CD8-positive, alpha-beta memory T cell (primary cell): ENCODE measurements at regions not wholly inside any gene's neighbourhood (a gene's known extent, or its start where the extent isn't known, plus 50 kb on each side); places are given as distances from the start of the nearest gene placed in this dataset.

ENCODE experiments used
- CTCF ChIA-PET: fragments of 350-600 bp; sonication (Branson Sonifier 250); formaldehyde crosslinking; loops from one replicate; lab custom pipeline; 2021; ENCODE audit warnings: antibody characterized with exemption; lab: Charles Lee
- POLR2A ChIA-PET: fragments of 350-600 bp; sonication (Branson Sonifier 250); formaldehyde crosslinking; loops from one replicate; lab custom pipeline; 2021; ENCODE audit warnings: antibody characterized with exemption; lab: Charles Lee
- DNase-seq, 5 donors: peaks; one replicate each; pipeline versions ENCODE4 v3.0.0 to v3.0.0-alpha.2; 2020 to 2022; ENCODE audit warnings: mixed read lengths in 1 of 5
- H3K27ac ChIP-seq: one replicate; pipeline ENCODE4 v1.7.0; 2013; ENCODE audit warnings: low read depth, mild to moderate bottlenecking, low read length, moderate library complexity
- H3K27me3 ChIP-seq: 2 replicates; pipeline ENCODE4 v1.7.0; 2013; ENCODE audit warnings: low read length, mild to moderate bottlenecking; ENCODE audit not compliant: insufficient read depth, poor library complexity, severe bottlenecking
- H3K36me3 ChIP-seq: 2 replicates; pipeline ENCODE4 v1.7.0; 2013; ENCODE audit warnings: mild to moderate bottlenecking, low read length, moderate library complexity; ENCODE audit not compliant: insufficient read depth
- H3K4me1 ChIP-seq: 2 replicates; pipeline ENCODE4 v1.7.0; 2013; ENCODE audit warnings: mild to moderate bottlenecking, low read length, moderate library complexity; ENCODE audit not compliant: insufficient read depth
- H3K4me3 ChIP-seq: 2 replicates; pipeline ENCODE4 v1.7.0; 2013; ENCODE audit warnings: mild to moderate bottlenecking, low read length
- H3K9me3 ChIP-seq: 2 replicates; pipeline ENCODE4 v1.7.0; 2013; ENCODE audit warnings: mild to moderate bottlenecking, low read length
- H3K27ac Mint-ChIP-seq, 8 donors: one replicate each; pipeline ENCODE4 v1.8.0; 2020 to 2021; ENCODE audit warnings: mixed read lengths in 8 of 8, mild to moderate bottlenecking in 6 of 8, inconsistent platforms in 3 of 8, moderate library complexity in 3 of 8
- H3K27me3 Mint-ChIP-seq, 2 donors: one replicate each; pipeline ENCODE4 v1.8.0; 2020 to 2021; ENCODE audit warnings: mixed read lengths in 2 of 2, mild to moderate bottlenecking in 1 of 2, moderate library complexity in 1 of 2
- H3K36me3 Mint-ChIP-seq, 3 donors: one replicate each; pipeline ENCODE4 v1.8.0; 2020 to 2021; ENCODE audit warnings: mixed read lengths in 3 of 3, inconsistent platforms in 1 of 3, mild to moderate bottlenecking in 1 of 3
- H3K4me1 Mint-ChIP-seq, 3 donors: one replicate each; pipeline ENCODE4 v1.8.0; 2020 to 2021; ENCODE audit warnings: mixed read lengths in 3 of 3, inconsistent platforms in 1 of 3, mild to moderate bottlenecking in 1 of 3
- H3K4me3 Mint-ChIP-seq, 7 donors: one replicate each; pipeline ENCODE4 v1.8.0; 2020 to 2021; ENCODE audit warnings: mixed read lengths in 7 of 7, mild to moderate bottlenecking in 6 of 7, moderate library complexity in 4 of 7, inconsistent platforms in 2 of 7
- H3K9me3 Mint-ChIP-seq, 5 donors: one replicate each; pipeline ENCODE4 v1.8.0; 2020 to 2022; ENCODE audit warnings: mixed read lengths in 5 of 5, mild to moderate bottlenecking in 3 of 5, moderate library complexity in 2 of 5, inconsistent platforms in 1 of 5

DNA sequence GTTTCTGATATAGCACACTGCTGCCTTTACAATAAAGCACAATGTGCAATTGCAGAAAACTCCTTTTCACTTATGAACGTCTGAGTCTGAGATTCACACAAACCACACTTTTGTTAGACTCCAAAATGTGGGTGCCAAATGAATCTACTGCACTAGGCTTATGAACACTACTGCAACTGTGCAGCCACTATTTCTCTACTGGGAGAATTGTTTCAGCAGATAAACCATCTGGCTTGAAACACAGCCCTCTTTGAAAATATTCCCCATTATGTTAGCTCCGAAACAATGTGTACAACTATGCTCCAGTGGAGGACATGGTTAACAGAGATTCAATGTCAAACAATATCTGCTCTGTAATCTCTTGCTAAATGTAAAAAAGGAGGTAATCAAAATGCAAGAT is 188.7 kb upstream of the ZEB2 start:
- no peak for DNase-seq
- H3K4me3 Mint-ChIP-seq: no peak overlapping the region
- no peaks in the 10 kb centered on the region for H3K27me3 ChIP-seq
- no peaks in the 10 kb centered on the region for H3K4me1 Mint-ChIP-seq
- no peaks in the 10 kb centered on the region for H3K9me3 Mint-ChIP-seq
- no peaks in the 10 kb centered on the region for H3K9me3 ChIP-seq
- H3K4me3 ChIP-seq: no peak overlapping the region
- no peaks in the 10 kb centered on the region for H3K36me3 Mint-ChIP-seq
- no peak overlapping the region for H3K27ac Mint-ChIP-seq
- ChIA-PET POLR2A (no interaction called here), CTCF (no interaction called here)
- H3K4me1 ChIP-seq: no peaks in the 10 kb centered on the region
- no peak overlapping the region for H3K27ac ChIP-seq
- H3K36me3 ChIP-seq: no peaks in the 10 kb centered on the region
- H3K27me3 Mint-ChIP-seq: peaks cover 3 to 23% of the 10 kb centered on the region in 2 donors

DNA sequence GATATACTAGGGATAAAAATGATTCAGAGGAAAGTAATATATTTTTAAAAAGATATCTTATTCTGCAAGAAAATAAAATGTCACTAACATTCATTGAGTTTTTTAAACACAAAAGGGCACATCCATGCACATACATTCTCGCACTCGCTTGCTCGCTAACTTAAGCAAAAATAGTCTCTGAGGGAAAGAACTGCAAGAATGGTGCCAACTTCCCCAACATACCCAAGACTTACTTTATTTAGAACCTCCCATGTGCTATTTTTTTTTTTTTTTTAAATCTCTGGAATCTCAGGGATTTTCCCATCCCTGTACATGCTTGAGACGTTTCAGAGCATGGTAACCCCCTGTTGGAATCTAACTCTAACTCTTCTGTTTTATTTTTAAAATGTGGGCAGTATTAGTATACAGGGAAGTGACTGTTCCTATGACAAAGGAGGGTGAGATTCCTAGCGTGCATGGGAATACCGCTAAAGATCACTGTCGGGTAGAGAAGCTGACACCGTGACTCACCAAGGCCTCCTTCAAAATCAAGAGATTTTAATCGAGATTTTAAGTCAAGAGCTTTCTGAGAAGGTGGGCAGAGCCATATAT is 187.9 kb upstream of the ZEB2 start:
- Histone ChIP-seq H3K9me3 (no peaks in the 10 kb centered on the region), H3K4me3 (no peak overlapping the region), H3K27ac (no peak overlapping the region), H3K27me3 (no peaks in the 10 kb centered on the region), H3K4me1 (no peaks in the 10 kb centered on the region), H3K36me3 (no peaks in the 10 kb centered on the region)
- H3K27me3 Mint-ChIP-seq: peaks cover 3 to 23% of the 10 kb centered on the region in 2 donors
- no peaks in the 10 kb centered on the region for H3K36me3 Mint-ChIP-seq
- H3K4me1 Mint-ChIP-seq: no peaks in the 10 kb centered on the region
- CTCF ChIA-PET: no interaction called here
- H3K4me3 Mint-ChIP-seq: no peak overlapping the region
- H3K27ac Mint-ChIP-seq: no peak overlapping the region
- POLR2A ChIA-PET: no interaction called here
- no peaks in the 10 kb centered on the region for H3K9me3 Mint-ChIP-seq
- DNase-seq: no peak

DNA sequence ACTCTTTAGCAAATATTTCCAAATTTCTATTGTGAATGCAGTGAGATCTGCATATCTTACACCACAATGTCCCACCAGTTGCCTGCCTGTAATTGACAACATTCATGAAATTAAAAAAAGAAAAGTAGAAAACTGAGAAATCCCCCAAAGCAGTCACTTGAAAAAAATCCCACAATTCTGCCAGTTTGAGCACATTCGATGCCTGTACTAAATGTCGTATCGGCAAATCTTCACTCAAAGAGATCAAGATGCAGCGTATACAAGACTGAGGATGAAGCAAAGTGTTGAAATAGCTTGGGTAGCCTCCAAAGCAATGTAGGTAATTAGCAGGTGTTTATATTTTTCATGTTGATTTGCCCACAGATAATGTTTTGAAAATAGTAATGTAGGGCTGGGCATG is 186.7 kb upstream of the ZEB2 start:
- no peaks in the 10 kb centered on the region for H3K27me3 ChIP-seq
- H3K27ac Mint-ChIP-seq: no peak overlapping the region
- H3K4me3 Mint-ChIP-seq: no peak overlapping the region
- DNase-seq: no peak
- no peaks in the 10 kb centered on the region for H3K36me3 Mint-ChIP-seq
- H3K27me3 Mint-ChIP-seq: peaks cover 3 to 23% of the 10 kb centered on the region in 2 donors
- H3K9me3 ChIP-seq: no peaks in the 10 kb centered on the region
- H3K4me3 ChIP-seq: no peak overlapping the region
- no peaks in the 10 kb centered on the region for H3K4me1 ChIP-seq
- H3K9me3 Mint-ChIP-seq: no peaks in the 10 kb centered on the region
- H3K4me1 Mint-ChIP-seq: no peaks in the 10 kb centered on the region
- ChIA-PET CTCF (no interaction called here), POLR2A (no interaction called here)
- H3K27ac ChIP-seq: no peak overlapping the region
- no peaks in the 10 kb centered on the region for H3K36me3 ChIP-seq

DNA sequence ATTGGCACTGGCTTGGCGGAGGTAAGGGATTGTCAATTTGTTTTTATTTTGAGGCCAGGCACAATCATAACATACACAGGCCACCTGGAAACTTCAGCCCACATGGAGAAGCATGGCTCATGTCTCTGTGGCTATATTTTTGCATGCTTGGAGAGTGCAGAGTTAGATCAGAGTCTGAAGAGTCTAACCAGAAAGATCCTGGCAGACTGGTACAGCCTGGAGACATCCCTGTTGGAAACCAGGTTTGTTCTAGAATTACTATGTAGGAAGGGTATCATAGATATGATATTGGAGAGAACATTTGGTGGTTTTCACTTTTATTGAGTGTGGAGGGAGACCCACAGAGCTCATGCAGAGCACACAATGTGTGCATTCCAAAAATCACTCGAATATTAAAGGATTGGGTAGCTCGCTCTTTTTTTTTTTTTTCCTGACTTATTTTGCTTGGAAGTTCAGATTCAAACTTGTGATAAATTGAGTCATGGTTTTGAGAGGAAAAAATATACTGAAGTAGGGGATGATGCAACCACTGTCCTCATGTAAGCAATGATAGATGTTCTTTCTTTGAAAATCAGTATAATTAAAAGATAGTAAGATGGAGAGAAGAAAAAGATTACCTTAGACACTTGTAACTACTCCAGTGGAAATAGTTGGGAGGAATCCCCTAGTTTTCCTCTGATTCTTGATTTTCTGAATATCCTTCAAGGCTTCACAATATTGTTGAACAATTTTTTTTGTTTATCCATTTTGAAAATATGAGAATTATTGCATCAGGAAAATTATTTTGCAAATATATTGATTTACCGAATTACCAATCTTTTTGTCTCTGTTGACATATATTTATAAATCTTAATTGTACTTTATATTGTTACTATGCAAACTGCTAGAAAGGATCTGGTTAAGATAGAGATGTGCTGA is 185.7 kb upstream of the ZEB2 start:
- H3K27ac Mint-ChIP-seq: no peak overlapping the region
- POLR2A ChIA-PET: no interaction called here
- DNase-seq: no peak
- no peaks in the 10 kb centered on the region for H3K4me1 ChIP-seq
- H3K27me3 Mint-ChIP-seq: peaks cover 3 to 23% of the 10 kb centered on the region in 2 donors
- no peak overlapping the region for H3K27ac ChIP-seq
- H3K36me3 ChIP-seq: no peaks in the 10 kb centered on the region
- H3K36me3 Mint-ChIP-seq: no peaks in the 10 kb centered on the region
- no peaks in the 10 kb centered on the region for H3K27me3 ChIP-seq
- H3K4me3 Mint-ChIP-seq: peak overlapping the region in 1 of 7 donors; percentile 3
- H3K9me3 Mint-ChIP-seq: no peaks in the 10 kb centered on the region
- no peaks in the 10 kb centered on the region for H3K4me1 Mint-ChIP-seq
- CTCF ChIA-PET: no interaction called here
- no peak overlapping the region for H3K4me3 ChIP-seq
- no peaks in the 10 kb centered on the region for H3K9me3 ChIP-seq

DNA sequence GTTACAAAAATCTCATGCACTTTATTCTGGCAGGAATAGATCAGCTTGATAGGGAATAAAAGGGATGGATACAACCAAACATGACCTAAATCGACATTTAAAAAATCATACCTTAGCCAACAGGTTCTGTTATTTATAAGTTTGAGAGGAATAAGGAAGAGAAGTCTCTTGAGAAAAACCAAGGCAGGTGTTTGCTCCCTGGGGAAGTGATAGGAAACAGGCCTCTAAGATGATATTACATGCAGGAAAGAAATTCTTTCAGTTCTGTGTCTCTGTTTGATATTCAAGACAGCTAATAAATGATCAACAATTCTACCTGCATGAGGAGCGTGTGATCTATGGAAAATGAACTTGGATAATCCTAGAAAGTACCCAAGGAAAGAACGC is 184.8 kb upstream of the ZEB2 start:
- H3K27me3 ChIP-seq: no peaks in the 10 kb centered on the region
- H3K36me3 Mint-ChIP-seq: peaks cover 0 to 4% (median 0%) of the 10 kb centered on the region in 3 donors
- H3K9me3 Mint-ChIP-seq: no peaks in the 10 kb centered on the region
- DNase-seq: no peak
- H3K27ac ChIP-seq: no peak overlapping the region
- H3K4me1 ChIP-seq: no peaks in the 10 kb centered on the region
- H3K4me3 ChIP-seq: no peak overlapping the region
- no peaks in the 10 kb centered on the region for H3K4me1 Mint-ChIP-seq
- no peak overlapping the region for H3K4me3 Mint-ChIP-seq
- H3K36me3 ChIP-seq: no peaks in the 10 kb centered on the region
- POLR2A ChIA-PET: no interaction called here
- peaks cover 3 to 23% of the 10 kb centered on the region in 2 donors for H3K27me3 Mint-ChIP-seq
- no peaks in the 10 kb centered on the region for H3K9me3 ChIP-seq
- no peak overlapping the region for H3K27ac Mint-ChIP-seq
- CTCF ChIA-PET: no interaction called here

DNA sequence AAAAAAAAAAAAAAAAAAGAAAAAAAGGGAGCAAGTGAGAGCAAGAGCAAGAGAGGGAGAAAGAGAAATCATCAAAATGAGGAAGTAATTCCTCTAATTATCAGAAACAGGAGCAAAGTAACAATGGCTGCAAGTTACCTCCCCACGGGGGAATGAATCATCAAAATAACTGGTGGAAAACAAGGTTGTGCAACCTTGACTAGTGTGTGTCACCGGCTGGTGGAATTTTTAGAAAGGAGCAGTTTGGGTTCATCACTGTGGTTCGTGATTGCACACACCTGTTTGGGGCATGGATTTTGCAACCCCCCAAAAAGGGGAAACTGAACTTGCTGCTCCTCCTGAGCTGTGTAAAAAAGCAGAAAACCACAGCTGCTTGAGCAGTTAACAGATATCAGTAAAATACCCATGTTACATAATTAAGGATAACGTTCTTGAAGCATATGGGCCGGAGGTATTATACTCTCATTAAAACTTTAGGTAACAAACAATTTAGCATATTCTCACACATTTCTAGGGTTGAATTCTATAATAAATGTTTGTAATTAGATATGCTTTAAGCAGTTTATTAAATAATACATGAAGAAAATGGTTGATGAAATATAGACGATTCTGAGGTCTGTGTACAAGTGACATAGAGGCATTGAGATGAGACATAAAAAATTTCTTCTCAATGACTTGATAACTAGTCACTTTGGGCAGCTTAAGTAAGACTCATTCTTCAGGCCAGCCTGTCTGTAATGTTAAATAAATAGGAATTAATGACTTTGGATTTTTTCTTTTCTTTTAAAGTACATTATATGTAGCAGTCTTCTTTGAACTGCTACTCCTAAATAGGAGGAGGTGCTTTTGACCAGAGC is 184.2 kb upstream of the ZEB2 start:
- POLR2A ChIA-PET: no interaction called here
- no peak overlapping the region for H3K27ac ChIP-seq
- DNase-seq: no peak

DNA sequence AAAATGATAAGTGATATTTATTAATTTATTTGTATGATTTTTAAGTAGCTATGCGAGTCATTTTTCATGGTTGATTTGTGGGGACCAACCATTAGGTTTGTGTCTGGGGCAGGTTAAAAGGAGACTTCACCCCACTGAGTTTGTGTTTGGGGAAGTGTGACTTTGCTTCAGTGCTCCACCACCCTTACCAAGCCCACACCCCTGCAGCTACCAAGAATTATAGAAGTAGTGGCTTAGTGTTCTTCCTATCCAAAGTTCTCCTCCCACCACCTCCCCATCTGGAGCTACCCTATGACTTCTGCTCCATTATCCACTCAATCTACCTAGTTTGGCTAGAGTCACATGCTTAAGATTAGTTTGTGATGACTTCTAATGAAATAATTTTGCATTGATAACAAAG is 182.1 kb upstream of the ZEB2 start:
- CTCF ChIA-PET: interaction anchor here (0.8 kb wide), 1 partner anchor 1707 kb away, joined by 3 read pairs; no protein-coding TSS in a partner anchor
- no peaks in the 10 kb centered on the region for H3K4me1 Mint-ChIP-seq
- no peak for DNase-seq
- H3K27ac ChIP-seq: no peak overlapping the region
- POLR2A ChIA-PET: no interaction called here
- peaks cover 0 to 6% (median 0%) of the 10 kb centered on the region in 3 donors for H3K36me3 Mint-ChIP-seq
- H3K4me1 ChIP-seq: no peaks in the 10 kb centered on the region
- H3K27me3 ChIP-seq: no peaks in the 10 kb centered on the region
- no peaks in the 10 kb centered on the region for H3K9me3 Mint-ChIP-seq
- H3K27me3 Mint-ChIP-seq: peaks cover 0 to 13% of the 10 kb centered on the region in 2 donors
- no peak overlapping the region for H3K4me3 ChIP-seq
- H3K27ac Mint-ChIP-seq: peak overlapping the region in 1 of 8 donors; percentile 68
- H3K9me3 ChIP-seq: no peaks in the 10 kb centered on the region
- H3K4me3 Mint-ChIP-seq: no peak overlapping the region
- no peaks in the 10 kb centered on the region for H3K36me3 ChIP-seq

More for the DNA sequence above, 184.2 kb upstream of the ZEB2 start:
- Histone ChIP-seq H3K27me3 (no peaks in the 10 kb centered on the region), H3K4me1 (no peaks in the 10 kb centered on the region), H3K9me3 (no peaks in the 10 kb centered on the region), H3K4me3 (no peak overlapping the region), H3K36me3 (no peaks in the 10 kb centered on the region)
- Mint-ChIP-seq H3K4me1 (no peaks in the 10 kb centered on the region), H3K27ac (no peak overlapping the region), H3K9me3 (no peaks in the 10 kb centered on the region), H3K4me3 (no peak overlapping the region), H3K36me3 (peaks cover 0 to 6% (median 0%) of the 10 kb centered on the region in 3 donors), H3K27me3 (peaks cover 3 to 23% of the 10 kb centered on the region in 2 donors)
- CTCF ChIA-PET: no interaction called here
